ENCODE measurements at regions not wholly inside any gene's neighbourhood (a gene's known extent, or its start where the extent isn't known, plus 50 kb on each side); places are given as distances from the start of the nearest gene placed in this dataset.

DNA sequence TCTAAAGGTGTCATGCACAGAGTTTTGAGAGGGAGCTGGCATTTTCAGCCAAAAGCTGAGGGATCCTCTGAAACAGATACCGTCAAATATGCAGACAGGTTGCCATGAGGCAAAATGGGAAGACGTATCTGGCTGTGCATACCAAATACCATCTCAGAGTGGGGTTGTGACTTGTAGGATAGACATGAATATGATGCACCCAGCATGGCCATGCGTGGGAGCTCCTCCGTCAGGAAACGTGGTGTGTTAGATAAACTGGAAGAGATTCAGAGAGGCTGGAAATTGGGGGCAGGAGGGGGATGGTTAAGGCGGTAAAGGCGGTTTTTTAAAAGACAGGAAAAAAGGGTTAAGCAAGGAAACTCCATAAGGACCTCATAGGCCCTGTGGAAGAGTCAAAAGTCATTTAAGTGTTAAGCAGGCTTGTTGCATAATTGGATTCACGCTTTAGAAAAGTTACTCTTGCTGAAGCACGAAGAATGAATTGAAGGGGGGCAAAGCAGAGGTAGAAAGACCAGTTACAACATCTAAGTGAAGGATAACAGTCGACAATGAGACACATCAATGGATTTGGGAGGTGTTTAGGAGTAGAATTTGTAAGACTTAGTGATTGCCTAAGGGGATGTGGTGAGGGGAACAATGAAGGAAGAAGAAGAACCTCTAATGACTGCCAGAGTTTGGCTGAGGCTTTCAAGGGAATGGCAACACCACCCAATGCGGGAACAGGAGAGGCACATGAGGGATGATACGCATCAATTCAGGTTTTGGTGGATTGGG lies 139.6 kb upstream of the CTAGE1 start:
- H3K27ac ChIP-seq: no peak overlapping the region
- no peaks in the 10 kb centered on the region for H3K36me3 ChIP-seq (ENCODE audit: insufficient read depth in 1 of 2, low read depth in 1 of 2)
- no peak overlapping the region for H3K4me3 ChIP-seq
- ATAC-seq (no peak), DNase-seq (no peak)
- intact Hi-C loops (cut with DNase I): no loop called here
- WGBS, 3 donors: 71 to 80% (median 74%) methylated on average over 12 of the region's 12 CpGs
- TF ChIP-seq CTCF (IDR thresholded peaks at IDR 0.05): no peak
- H3K4me1 ChIP-seq: no peaks in the 10 kb centered on the region
- no peaks in the 10 kb centered on the region for H3K9me3 ChIP-seq
- peaks cover 0 to 41% (median 0%) of the 10 kb centered on the region in 3 donors for H3K27me3 ChIP-seq (ENCODE audit: insufficient read depth in 3 of 3, low read length in 2 of 3)

DNA sequence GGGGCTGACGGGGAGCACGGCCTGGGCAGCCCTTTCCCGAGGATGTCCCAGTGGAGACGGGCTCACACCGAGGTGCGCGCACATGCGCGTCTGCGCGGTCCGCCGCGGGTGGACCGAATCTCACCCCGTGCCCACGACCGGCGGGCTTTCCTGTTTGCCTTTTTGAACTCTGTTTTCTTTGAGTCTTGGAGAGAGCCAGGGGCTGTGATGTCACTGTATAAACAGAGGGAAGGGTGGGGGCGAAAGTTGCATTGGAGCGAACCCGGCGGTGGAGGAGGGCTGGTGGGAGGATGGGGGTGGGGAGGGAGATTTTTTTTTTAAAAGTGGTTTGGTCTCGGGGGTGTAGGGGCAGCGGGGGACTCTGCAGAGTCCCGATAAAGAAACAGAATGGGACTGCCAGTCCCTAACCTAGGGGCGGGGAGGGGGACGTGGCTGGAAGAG lies 141.2 kb upstream of the CTAGE1 start:
- Histone ChIP-seq H3K27me3 (ENCODE audit: insufficient read depth in 3 of 3, low read length in 2 of 3) (peaks cover 0 to 51% (median 0%) of the 10 kb centered on the region in 3 donors), H3K36me3 (ENCODE audit: insufficient read depth in 1 of 2, low read depth in 1 of 2) (no peaks in the 10 kb centered on the region), H3K9me3 (no peaks in the 10 kb centered on the region), H3K4me1 (no peaks in the 10 kb centered on the region), H3K27ac (no peak overlapping the region), H3K4me3 (peak overlapping the region; percentile 68)
- no peak for TF ChIP-seq CTCF (IDR thresholded peaks at IDR 0.05)
- DNase-seq: peak; percentile 36 to 56
- intact Hi-C loops (cut with DNase I): no loop called here
- peak in 3 of 4 donors; percentile 20 to 42 (median 27) for ATAC-seq
- WGBS, 3 donors: 2 to 3% (median 2%) methylated on average over 28 of the region's 28 CpGs

GRCh38 chr18:22559414-22560274 lies 141.9 kb upstream of the CTAGE1 start:
- H3K4me1 ChIP-seq: no peaks in the 10 kb centered on the region
- H3K27me3 ChIP-seq (ENCODE audit: insufficient read depth in 3 of 3, low read length in 2 of 3): peaks cover 0 to 56% (median 0%) of the 10 kb centered on the region in 3 donors
- H3K9me3 ChIP-seq: no peaks in the 10 kb centered on the region
- peak; percentile 73 to 83 (median 78) for ATAC-seq
- H3K36me3 ChIP-seq (ENCODE audit: insufficient read depth in 1 of 2, low read depth in 1 of 2): no peaks in the 10 kb centered on the region
- WGBS, 3 donors: 1% methylated on average over 54 to 63 of the region's 63 CpGs
- TF ChIP-seq CTCF (IDR thresholded peaks at IDR 0.05): no peak
- intact Hi-C loops (cut with DNase I): loop anchor here (5.0 to 10.0 kb wide), 3 partner anchors 385 to 662 kb away; no protein-coding TSS in a partner anchor
- peak; percentile 65 to 75 for DNase-seq
- H3K4me3 ChIP-seq: peak overlapping the region; percentile 68
- peak overlapping the region; percentile 40 for H3K27ac ChIP-seq

DNA sequence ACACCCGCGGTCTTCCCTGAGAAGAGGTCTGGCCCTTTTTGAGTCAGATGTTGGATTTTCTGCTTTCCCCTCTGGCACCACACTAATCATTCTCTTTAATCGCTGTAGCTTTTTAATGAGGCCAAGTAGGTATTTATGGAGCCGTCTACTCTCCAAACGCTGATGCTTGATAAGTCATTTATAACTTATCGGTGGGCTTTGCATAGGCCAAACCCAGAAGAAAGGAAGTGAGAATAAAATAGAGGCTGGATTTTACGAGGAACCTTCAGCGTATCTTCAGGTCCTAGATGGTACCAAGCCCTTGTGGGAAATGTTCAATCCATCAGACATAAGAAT lies 142.5 kb upstream of the CTAGE1 start:
- TF ChIP-seq CTCF (IDR thresholded peaks at IDR 0.05): no peak
- Histone ChIP-seq H3K9me3 (no peaks in the 10 kb centered on the region), H3K36me3 (ENCODE audit: insufficient read depth in 1 of 2, low read depth in 1 of 2) (no peaks in the 10 kb centered on the region), H3K4me1 (no peaks in the 10 kb centered on the region), H3K27ac (no peak overlapping the region), H3K4me3 (peak overlapping the region; percentile 68), H3K27me3 (ENCODE audit: insufficient read depth in 3 of 3, low read length in 2 of 3) (peaks cover 0 to 59% (median 0%) of the 10 kb centered on the region in 3 donors)
- intact Hi-C loops (cut with DNase I): loop anchor here (5.0 to 10.0 kb wide), 3 partner anchors 385 to 663 kb away; no protein-coding TSS in a partner anchor
- ATAC-seq (no peak), DNase-seq (no peak)
- 25 to 28% (median 26%) methylated on average over 8 of the region's 8 CpGs for WGBS, 3 donors

Data from psoas muscle (tissue), 7 donors.